Ishikawa (cell line): ENCODE measurements at regions not wholly inside any gene's neighbourhood (a gene's known extent, or its start where the extent isn't known, plus 50 kb on each side); places are given as distances from the start of the nearest gene placed in this dataset.

Source experiments
- CEBPB ChIP-seq: IDR thresholded peaks from 2 replicates; pipeline ENCODE4 v1.6.1; 2012
- CREB1 ChIP-seq: IDR thresholded peaks from 2 replicates; pipeline ENCODE4 v1.6.1; 2012; ENCODE audit warnings: low read depth
- EGR1 ChIP-seq: IDR thresholded peaks from 2 replicates; pipeline ENCODE4 v1.6.1; 2012
- EP300 ChIP-seq: IDR thresholded peaks from 2 replicates; pipeline ENCODE4 v1.6.1; 2012; ENCODE audit warnings: borderline replicate concordance
- FOXM1 ChIP-seq: IDR thresholded peaks from 2 replicates; pipeline ENCODE4 v1.6.1; 2012; ENCODE audit warnings: low read depth, borderline replicate concordance
- NFIC ChIP-seq: IDR thresholded peaks from 2 replicates; pipeline ENCODE4 v1.6.1; 2012
- RAD21 ChIP-seq: IDR thresholded peaks from 2 replicates; pipeline ENCODE4 v1.6.1; 2012; ENCODE audit warnings: low read depth
- TAF1 ChIP-seq: IDR thresholded peaks from 2 replicates; pipeline ENCODE4 v1.6.1; 2012; ENCODE audit warnings: low read depth, mild to moderate bottlenecking
- TCF12 ChIP-seq: IDR thresholded peaks from 2 replicates; pipeline ENCODE4 v1.6.1; 2012; ENCODE audit warnings: low read depth
- YY1 ChIP-seq: IDR thresholded peaks from 2 replicates; pipeline ENCODE4 v1.6.1; 2012; ENCODE audit warnings: low read depth
- TF ChIP-seq, protein P1 (sequence below): IDR thresholded peaks from 2 replicates; pipeline ENCODE4 v1.6.1; 2012
- TF ChIP-seq, protein P2 (sequence below): IDR thresholded peaks from 2 replicates; pipeline ENCODE4 v1.6.1; 2012
- TF ChIP-seq, protein P3 (sequence below): IDR thresholded peaks from 2 replicates; pipeline ENCODE4 v1.6.1; 2012; ENCODE audit warnings: low read depth, mild to moderate bottlenecking

DNA sequence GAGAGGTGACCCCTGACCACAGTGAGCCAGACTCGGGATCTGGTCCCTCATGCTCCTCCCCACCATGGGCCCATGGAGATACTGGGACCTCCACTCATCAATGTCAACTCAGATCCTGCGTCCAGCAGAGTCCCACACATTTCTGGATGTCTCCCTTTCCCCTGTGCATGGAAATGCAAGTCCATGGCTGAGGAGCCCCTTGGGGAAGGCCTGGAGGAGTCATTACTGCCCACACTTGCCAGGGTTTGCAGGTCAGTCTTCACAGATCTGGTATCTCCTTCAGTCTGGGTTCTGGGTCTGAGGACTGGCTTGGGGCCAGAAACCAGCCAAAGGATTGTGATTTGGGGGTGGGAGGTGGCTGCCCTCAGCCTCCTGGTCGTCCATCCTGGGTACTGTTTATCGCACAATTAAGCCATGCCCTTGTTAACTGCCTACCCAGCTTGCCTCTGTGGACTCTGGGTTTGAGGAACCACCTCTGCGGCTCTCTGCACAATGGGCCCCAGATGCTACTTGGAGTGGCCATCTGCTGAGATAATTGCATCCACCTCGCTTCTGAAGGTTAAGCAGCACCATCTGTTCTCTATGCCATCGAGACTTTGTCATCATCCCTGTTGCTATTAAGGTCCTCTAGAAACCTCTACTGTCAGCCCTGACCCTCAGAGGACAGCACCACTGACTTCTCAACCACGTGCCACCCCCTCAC lies 49.9 kb upstream of the KLF13 start:
- no peak for TF ChIP-seq FOXM1
- TF ChIP-seq NFIC, result no peak
- no peak for TF ChIP-seq TAF1
- TF ChIP-seq EP300, result no peak
- no peak for TF ChIP-seq EGR1
- TF ChIP-seq CEBPB, result no peak
- TF ChIP-seq RAD21, result no peak
- TF ChIP-seq, protein P1, sequence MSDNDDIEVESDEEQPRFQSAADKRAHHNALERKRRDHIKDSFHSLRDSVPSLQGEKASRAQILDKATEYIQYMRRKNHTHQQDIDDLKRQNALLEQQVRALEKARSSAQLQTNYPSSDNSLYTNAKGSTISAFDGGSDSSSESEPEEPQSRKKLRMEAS, result no peak
- no peak for TF ChIP-seq YY1
- TF ChIP-seq CREB1, result no peak
- TF ChIP-seq, protein P2, sequence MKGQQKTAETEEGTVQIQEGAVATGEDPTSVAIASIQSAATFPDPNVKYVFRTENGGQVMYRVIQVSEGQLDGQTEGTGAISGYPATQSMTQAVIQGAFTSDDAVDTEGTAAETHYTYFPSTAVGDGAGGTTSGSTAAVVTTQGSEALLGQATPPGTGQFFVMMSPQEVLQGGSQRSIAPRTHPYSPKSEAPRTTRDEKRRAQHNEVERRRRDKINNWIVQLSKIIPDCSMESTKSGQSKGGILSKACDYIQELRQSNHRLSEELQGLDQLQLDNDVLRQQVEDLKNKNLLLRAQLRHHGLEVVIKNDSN, result no peak
- TF ChIP-seq, protein P3, sequence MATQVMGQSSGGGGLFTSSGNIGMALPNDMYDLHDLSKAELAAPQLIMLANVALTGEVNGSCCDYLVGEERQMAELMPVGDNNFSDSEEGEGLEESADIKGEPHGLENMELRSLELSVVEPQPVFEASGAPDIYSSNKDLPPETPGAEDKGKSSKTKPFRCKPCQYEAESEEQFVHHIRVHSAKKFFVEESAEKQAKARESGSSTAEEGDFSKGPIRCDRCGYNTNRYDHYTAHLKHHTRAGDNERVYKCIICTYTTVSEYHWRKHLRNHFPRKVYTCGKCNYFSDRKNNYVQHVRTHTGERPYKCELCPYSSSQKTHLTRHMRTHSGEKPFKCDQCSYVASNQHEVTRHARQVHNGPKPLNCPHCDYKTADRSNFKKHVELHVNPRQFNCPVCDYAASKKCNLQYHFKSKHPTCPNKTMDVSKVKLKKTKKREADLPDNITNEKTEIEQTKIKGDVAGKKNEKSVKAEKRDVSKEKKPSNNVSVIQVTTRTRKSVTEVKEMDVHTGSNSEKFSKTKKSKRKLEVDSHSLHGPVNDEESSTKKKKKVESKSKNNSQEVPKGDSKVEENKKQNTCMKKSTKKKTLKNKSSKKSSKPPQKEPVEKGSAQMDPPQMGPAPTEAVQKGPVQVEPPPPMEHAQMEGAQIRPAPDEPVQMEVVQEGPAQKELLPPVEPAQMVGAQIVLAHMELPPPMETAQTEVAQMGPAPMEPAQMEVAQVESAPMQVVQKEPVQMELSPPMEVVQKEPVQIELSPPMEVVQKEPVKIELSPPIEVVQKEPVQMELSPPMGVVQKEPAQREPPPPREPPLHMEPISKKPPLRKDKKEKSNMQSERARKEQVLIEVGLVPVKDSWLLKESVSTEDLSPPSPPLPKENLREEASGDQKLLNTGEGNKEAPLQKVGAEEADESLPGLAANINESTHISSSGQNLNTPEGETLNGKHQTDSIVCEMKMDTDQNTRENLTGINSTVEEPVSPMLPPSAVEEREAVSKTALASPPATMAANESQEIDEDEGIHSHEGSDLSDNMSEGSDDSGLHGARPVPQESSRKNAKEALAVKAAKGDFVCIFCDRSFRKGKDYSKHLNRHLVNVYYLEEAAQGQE, result no peak
- TF ChIP-seq TCF12, result no peak
